ENCODE measurements at regions not wholly inside any gene's neighbourhood (a gene's known extent, or its start where the extent isn't known, plus 50 kb on each side); places are given as distances from the start of the nearest gene placed in this dataset.

DNA sequence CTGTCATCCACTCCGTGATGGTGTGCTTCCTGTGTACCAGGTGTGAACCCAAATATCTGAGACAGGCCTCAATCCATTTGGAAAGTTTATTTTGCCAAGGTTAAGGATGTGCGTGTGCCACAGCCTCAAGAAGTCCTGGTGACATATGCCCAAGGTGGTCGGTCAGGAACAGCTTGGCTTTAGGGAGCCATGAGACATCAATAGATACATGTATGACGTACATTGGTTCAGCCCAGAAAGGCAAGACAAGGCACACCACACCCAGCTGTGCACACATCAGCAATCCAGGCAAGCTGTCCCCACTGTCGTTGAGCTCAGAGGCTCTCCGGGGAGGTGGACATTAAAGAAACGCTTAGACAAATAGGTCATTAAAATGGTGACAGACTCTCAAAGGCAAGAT, 56.8 kb upstream of the SHANK2 start:
- no peaks in the 10 kb centered on the region for H3K4me1 ChIP-seq (ENCODE audit: insufficient read depth, low read length)
- no peak overlapping the region for H2BK120ac ChIP-seq (ENCODE audit: low read depth, low read length, poor library complexity, severe bottlenecking)
- H2BK5ac ChIP-seq (ENCODE audit: insufficient read length, low read length), result no peak overlapping the region
- H3K4me3 Mint-ChIP-seq, result no peak overlapping the region
- H2BK12ac ChIP-seq (ENCODE audit: insufficient read length, low read depth, low read length), result no peak overlapping the region
- H3K79me1 ChIP-seq (ENCODE audit: insufficient read depth, low read depth, low read length, poor library complexity, severe bottlenecking), result no peaks in the 10 kb centered on the region
- no peak overlapping the region for H3K4ac ChIP-seq (ENCODE audit: low read depth, low read length)
- H3K9me3 ChIP-seq (ENCODE audit: control insufficient read depth, low read depth, low read length), result no peaks in the 10 kb centered on the region
- WGBS (ENCODE audit: extremely low coverage, insufficient read length, low lambda C conversion rate), result no CpG with 5 or more reads among the region's 7 CpGs
- no peak overlapping the region for H3K56ac ChIP-seq (ENCODE audit: insufficient read length, low read depth, low read length)
- no peaks in the 10 kb centered on the region for H3K79me2 ChIP-seq (ENCODE audit: insufficient read depth, low read length)
- no peak overlapping the region for H2BK20ac ChIP-seq (ENCODE audit: low read depth, low read length, poor library complexity, severe bottlenecking)
- H3K18ac ChIP-seq (ENCODE audit: insufficient read length, low read depth, low read length), result no peak overlapping the region
- H3K23ac ChIP-seq (ENCODE audit: insufficient read length, low read depth, low read length), result no peak overlapping the region
- no peaks in the 10 kb centered on the region; a peak in 1 of 7 replicates for H3K36me3 Mint-ChIP-seq (ENCODE audit: insufficient read depth in 1 of 3, low read depth in 3 of 3)
- H4K20me1 ChIP-seq (ENCODE audit: control insufficient read depth, insufficient read depth, insufficient read length), result no peaks in the 10 kb centered on the region
- H3K27me3 Mint-ChIP-seq (ENCODE audit: low read depth), result peaks cover 21% of the 10 kb centered on the region
- TF ChIP-seq CTCF (conservative IDR thresholded peaks at IDR 0.05), result no peak
- H3T11ph ChIP-seq (ENCODE audit: low read length), result no peak overlapping the region
- no peaks in the 10 kb centered on the region for H3K27me3 ChIP-seq (ENCODE audit: insufficient read depth, low read length)
- H3K27ac Mint-ChIP-seq, result no peak overlapping the region
- DNase-seq, result peak; percentile 12
- peaks cover 0 to 3% of the 10 kb centered on the region in 2 experiments; a peak in 2 of 5 replicates for H3K9me3 Mint-ChIP-seq
- no peak overlapping the region for H4K8ac ChIP-seq (replicated peaks; ENCODE audit: insufficient read length, low read depth, low read length)
- H3K23me2 ChIP-seq (ENCODE audit: insufficient read length, low read depth, low read length, poor library complexity, severe bottlenecking), result no peaks in the 10 kb centered on the region
- no peak overlapping the region for H3K14ac ChIP-seq (ENCODE audit: insufficient read depth, low read length)
- H4K91ac ChIP-seq (ENCODE audit: insufficient read length, low read depth, low read length), result no peak overlapping the region
- H2AK5ac ChIP-seq (ENCODE audit: insufficient read length, low read length), result no peak overlapping the region
- H3K4me2 ChIP-seq (ENCODE audit: insufficient read depth, insufficient read length, low read length), result no peak overlapping the region
- no peak overlapping the region for H3K9ac ChIP-seq (ENCODE audit: extremely low read depth, insufficient read length, low read length)
- no peak overlapping the region for H2AFZ ChIP-seq (ENCODE audit: low read length)
- H2BK15ac ChIP-seq (ENCODE audit: low read depth, low read length), result no peak overlapping the region
- no peak overlapping the region for H4K5ac ChIP-seq (ENCODE audit: insufficient read length, low read depth, low read length)
- no peak overlapping the region for H3K27ac ChIP-seq (ENCODE audit: insufficient read length, low read depth, low read length)
- H3K4me1 Mint-ChIP-seq, result no peaks in the 10 kb centered on the region

Measured in H9 (cell line).